GM21381 (cell line): ENCODE measurements at regions not wholly inside any gene's neighbourhood (a gene's known extent, or its start where the extent isn't known, plus 50 kb on each side); places are given as distances from the start of the nearest gene placed in this dataset.
"Not testable (repeated sequence)": the region's sequence is repeated elsewhere in the genome, so short reads cannot be mapped to it uniquely, and the experiment has no call there.

Experiments used
- ATAC-seq: cut with Tn5 transposase; IDR thresholded peaks from one replicate; pipeline ENCODE4 v1.9.1; 2021; ENCODE audit warnings: mild to moderate bottlenecking, moderate library complexity; ENCODE audit not compliant: unreplicated experiment

DNA sequence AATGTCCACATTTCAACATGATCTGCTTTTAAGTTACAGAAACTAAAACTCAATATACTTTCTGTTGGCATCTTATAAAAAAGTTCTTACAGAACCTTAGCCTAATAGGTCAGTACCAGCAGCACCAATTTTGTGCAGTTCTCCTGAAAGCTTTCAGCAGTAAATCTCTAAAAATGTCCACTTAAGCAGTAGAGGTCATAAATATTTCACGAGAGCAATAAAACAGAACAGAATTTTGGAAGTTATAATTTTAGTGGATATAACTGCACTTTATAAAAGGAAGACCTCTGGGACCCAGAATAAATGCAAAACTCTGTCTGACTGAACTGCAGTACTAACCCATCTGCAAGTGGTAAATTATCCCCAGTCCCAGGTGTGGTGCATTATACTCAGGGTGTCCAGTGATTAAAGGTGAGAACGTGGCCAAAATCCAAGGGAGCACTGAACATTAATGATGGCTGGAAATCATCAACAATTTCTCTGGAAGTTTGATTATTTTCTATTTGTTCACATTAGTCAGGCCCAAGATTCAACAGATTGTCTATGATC is 172.6 kb upstream of the RSPO3 start:
- no peak for ATAC-seq

GRCh38 chr6:126947070-126947469 is 171.4 kb upstream of the RSPO3 start:
- ATAC-seq, result no peak

DNA sequence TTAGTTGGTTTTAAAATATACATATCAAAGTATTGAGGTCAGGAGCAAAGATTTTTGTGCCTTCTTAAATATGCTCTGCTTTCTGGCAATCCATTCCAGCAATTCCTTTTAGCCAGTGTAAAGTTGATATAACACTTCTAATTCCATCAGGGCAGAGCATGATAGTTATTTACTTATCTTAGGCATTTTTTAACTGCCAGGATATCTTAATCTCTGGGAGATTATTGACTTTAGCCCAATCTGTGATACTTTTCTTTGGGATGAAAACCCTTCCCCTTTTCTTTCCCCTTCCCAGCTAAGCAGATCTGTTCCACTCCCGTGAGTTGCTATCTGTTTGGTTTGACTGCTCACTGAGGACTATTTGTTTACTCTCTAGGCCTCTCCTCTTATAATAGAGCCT is 168.7 kb upstream of the RSPO3 start:
- ATAC-seq, result no peak

DNA sequence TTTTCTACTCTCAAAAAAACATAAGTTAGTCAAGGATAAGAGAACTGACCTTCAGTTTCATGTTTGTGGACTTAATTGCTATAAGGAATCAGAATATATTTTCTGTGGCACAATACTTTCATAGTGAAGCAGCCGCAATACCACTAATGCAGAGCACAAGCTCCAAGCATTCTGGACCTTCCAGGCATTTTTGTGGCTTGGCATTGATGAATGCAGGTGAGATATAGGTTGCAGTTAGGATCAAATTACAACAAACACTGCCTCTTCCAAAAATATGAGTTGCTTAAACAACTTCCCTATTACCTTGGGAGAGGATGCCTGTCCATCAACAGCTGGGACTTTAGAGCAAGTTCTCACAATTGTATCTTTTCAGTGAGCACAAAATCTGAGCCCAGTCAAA is 162.8 kb upstream of the RSPO3 start:
- no peak for ATAC-seq

- no peak for ATAC-seq
These were observed 160.8 kb upstream of the RSPO3 start for GRCh38 chr6:126957721-126958120.

DNA sequence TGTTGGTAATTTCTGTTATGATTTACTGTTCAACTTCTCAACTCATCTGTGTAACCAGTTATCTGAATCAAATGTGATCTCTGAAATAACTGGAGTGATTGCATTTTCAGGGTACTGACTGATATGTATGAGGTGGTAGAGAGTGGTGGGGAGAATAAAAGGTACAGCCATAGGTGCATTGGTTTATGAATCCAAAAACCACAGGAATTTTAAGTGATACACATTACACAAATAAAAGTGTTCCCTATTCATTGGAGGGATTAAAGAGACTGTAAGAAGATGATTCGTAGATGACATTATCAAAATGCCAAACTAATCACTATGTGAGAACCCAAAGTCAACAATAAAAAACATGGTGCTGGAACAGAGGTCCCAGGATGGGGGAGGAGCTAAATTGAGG is 158.7 kb upstream of the RSPO3 start:
- no peak for ATAC-seq

GRCh38 chr6:126963077-126963809 is 155.2 kb upstream of the RSPO3 start:
- no peak for ATAC-seq

DNA sequence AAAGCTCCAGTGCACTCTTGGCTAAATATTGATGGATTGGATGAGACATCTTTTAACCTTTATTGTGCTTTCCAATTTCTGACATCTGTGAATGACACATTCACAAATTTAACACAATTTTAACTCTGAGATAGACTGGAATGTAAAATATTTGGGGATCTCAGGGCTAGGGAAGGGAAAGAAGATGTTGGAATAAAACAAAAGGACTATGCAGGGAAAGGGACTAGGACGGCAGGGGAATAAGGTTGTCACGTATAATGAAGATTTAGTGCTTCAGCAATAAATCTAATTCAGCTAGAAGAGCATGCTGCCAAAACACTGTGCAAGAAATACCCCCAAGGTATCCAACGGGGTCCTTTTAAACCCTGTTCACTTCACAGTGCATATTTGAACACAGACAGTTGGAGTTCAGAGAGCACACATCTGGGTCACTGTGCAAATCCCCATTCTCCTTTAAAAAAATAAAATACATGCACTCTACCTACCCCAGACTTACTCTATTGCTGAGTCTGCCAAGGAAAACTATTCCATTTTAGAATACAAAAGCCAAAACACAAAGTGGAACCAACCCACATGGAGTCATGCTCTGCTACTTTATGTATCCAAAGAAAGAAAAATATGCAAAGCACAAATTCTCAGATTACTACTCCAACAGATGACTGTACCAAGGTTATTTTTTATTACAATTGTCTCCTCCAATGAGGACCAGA is 151.0 kb upstream of the RSPO3 start:
- ATAC-seq, result no peak

- no peak for ATAC-seq
These were observed 142.1 kb upstream of the RSPO3 start for GRCh38 chr6:126976253-126976797.

- ATAC-seq, result no peak
These were observed 134.7 kb upstream of the RSPO3 start for GRCh38 chr6:126983779-126984178.

DNA sequence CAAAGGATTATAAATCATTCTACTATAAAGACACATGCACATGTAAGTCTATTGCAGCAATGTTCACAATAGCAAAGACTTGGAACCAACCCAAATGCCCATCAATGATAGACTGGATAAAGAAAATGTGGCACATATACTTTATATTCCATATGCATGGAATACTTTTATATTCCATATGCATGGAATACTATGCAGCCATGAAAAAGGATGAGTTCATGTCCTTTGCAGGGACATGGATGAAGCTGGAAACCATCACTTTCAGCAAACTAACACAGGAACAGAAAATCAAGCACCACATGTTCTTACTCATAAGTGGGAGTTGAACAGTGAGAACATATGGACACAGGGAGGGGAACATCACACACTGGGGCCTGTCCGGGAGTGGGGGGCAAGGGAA is 130.3 kb upstream of the RSPO3 start:
- ATAC-seq, result not testable (repeated sequence)

GRCh38 chr6:127000631-127001030 is 117.8 kb upstream of the RSPO3 start:
- ATAC-seq, result no peak

DNA sequence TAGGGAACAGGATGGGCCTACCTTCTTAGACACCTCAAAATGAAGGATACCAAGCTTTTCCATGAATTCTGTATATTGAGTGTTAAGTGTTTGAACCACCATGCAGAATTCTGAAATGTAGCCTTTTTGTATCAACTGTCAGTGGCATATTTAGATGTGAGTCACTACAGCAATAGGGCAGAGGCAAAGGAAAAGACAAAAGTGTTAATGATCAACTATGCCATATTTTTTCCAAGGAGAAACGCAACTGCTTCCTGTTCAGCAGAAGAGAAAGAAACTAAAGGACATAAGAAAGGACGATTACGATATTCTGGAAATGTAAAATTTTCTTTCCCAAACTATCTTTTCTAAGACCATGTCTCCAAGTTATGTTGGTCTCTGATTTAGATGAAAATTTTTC is 104.6 kb upstream of the RSPO3 start:
- no peak for ATAC-seq

DNA sequence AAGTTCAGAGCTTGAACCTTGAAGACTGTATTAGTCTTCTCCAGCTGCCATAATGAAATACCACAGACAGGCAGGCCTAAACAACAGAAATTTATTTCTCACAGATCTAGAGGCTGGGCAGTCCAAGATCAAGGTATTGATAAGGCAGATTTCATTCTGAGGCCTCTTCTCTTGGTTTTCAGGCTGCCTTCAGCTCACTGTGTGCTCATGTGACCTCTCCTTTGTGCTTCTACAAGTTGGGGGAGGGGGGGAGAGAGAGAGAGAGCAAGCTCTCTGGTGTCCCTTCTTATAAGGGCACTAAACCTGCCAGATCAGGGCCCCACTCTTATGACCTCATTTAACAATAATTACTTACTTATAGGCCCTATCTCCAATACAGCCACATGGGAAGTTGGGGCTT is 102.6 kb upstream of the RSPO3 start:
- no peak for ATAC-seq

DNA sequence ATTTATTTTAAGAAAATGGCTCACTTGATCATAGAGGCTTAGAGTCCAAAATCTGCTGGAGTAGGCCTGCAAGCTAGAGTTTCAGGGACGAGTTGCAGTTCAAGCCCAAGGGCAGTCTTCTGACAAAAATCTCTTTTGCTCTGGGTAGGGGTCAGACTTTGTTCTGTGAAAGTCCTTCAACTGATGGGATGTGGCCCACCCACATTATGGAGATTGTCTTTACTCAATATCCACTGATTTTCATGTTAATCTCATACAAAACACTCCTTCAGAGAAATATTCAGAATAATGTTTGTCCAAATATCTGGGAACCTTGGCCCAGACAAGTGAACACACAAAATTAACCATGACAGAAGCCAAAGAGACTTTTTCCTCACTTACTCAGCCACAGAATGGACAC is 98.6 kb upstream of the RSPO3 start:
- ATAC-seq, result no peak

DNA sequence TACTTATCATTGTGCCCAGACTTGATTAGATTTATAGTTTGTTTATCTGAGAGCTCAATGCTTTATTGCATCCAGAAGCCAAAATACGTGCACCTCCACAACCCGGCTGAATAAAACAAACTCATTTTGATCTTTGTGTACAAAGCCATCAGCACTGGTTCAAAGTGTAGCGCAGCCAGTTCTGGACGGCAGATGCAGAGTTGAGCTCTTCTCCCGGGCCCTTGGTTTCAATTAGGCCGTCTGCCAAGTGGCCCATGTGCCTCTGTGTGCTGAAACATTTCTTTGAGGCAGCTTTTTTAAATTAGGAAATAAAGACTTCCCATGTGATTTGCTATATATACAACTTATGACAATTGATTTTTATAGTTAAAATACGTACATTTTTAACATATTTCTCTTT is 96.2 kb upstream of the RSPO3 start:
- no peak for ATAC-seq

GRCh38 chr6:127023001-127023778 is 95.3 kb upstream of the RSPO3 start:
- ATAC-seq, result no peak

- no peak for ATAC-seq
These were observed 92.2 kb upstream of the RSPO3 start for GRCh38 chr6:127026247-127026646.

DNA sequence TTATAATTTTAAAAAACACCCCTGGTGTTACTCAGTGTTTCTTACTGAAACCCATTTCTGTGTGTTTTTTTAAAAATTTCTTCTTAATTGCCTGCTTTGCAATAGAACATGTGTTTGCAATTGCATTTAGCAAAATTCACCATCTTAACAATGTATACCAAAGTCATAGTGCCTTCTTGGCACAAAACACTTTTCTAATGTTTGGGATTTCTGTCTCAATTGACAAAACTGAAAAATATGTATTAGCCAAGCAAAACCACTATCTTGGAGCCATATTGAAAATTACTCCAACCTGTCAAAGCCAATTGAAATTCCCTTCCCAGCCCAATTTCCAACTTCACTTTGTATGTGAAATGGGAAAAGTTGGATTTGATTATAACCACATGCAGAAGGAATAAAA is 88.4 kb upstream of the RSPO3 start:
- ATAC-seq, result no peak

- ATAC-seq, result no peak
These were observed 87.6 kb upstream of the RSPO3 start for GRCh38 chr6:127030836-127031235.

DNA sequence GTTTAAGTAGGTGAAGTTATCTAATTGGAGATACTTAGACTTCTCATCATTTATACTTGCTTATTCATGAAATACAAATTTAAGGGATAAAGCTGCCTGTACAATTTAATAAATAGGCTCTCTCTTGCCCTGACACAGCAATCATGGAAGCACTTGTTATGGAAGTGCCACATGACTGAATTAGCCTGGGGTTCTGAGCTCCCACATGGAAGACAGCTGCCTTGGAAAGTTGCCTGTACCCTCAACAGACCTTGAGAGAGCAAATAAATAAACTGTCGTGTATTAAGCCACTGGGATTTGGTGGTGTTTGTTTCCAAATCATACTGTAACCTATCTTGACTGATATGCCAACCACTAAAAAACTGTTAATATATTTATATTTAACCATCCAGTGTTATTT is 87.0 kb upstream of the RSPO3 start:
- ATAC-seq, result no peak
